ENCODE measurements at regions not wholly inside any gene's neighbourhood (a gene's known extent, or its start where the extent isn't known, plus 50 kb on each side); places are given as distances from the start of the nearest gene placed in this dataset.

DNA sequence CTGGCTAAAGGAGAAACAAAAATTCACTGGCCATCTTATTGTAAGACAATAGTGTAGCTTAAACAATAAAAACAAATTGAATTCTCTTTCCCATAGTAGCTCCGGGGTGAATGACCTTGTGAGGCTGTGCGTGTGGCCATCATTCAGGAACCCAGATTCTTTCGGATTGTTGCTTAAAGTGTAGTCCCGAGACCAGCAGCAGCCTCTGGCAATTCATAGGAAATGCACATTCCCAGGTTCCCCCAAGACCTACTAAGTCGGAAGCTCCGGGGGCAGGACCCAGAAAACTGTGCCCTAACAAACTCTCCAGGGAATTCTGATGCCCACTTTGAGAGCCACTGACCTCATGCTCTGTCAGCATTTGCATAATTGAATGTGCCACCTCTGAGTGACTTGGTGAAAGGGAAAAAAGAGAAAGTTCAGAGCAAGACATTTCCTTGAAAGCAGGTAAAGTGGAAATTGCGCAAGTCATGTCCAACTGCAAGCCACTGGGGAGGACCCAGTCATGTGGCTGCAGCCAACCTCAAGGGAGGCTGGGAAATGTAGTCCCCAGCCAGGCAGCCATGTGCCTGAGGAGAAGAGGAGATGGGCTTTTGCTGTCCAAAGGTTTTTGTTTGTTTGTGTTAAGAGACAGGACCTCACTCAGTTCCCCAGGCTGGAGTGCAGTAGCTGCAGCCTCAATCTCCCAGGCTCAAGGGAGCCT is 50.7 kb upstream of the PNMA8B start:
- DNase-seq (ENCODE audit: low read depth) = peak; percentile 67
- TF ChIP-seq, protein P1, sequence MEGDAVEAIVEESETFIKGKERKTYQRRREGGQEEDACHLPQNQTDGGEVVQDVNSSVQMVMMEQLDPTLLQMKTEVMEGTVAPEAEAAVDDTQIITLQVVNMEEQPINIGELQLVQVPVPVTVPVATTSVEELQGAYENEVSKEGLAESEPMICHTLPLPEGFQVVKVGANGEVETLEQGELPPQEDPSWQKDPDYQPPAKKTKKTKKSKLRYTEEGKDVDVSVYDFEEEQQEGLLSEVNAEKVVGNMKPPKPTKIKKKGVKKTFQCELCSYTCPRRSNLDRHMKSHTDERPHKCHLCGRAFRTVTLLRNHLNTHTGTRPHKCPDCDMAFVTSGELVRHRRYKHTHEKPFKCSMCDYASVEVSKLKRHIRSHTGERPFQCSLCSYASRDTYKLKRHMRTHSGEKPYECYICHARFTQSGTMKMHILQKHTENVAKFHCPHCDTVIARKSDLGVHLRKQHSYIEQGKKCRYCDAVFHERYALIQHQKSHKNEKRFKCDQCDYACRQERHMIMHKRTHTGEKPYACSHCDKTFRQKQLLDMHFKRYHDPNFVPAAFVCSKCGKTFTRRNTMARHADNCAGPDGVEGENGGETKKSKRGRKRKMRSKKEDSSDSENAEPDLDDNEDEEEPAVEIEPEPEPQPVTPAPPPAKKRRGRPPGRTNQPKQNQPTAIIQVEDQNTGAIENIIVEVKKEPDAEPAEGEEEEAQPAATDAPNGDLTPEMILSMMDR (IDR thresholded peaks at IDR 0.05; ENCODE audit: low read depth, low read length) = no peak
- TF ChIP-seq, protein P2, sequence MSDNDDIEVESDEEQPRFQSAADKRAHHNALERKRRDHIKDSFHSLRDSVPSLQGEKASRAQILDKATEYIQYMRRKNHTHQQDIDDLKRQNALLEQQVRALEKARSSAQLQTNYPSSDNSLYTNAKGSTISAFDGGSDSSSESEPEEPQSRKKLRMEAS (IDR thresholded peaks at IDR 0.05; ENCODE audit: low read depth, low read length) = peak; percentile 91
- peak; percentile 90 for TF ChIP-seq MYC (IDR thresholded peaks at IDR 0.05; ENCODE audit: low read depth, low read length)
- H3K4me3 ChIP-seq (ENCODE audit: low read depth, low read length) = no peak overlapping the region

DNA sequence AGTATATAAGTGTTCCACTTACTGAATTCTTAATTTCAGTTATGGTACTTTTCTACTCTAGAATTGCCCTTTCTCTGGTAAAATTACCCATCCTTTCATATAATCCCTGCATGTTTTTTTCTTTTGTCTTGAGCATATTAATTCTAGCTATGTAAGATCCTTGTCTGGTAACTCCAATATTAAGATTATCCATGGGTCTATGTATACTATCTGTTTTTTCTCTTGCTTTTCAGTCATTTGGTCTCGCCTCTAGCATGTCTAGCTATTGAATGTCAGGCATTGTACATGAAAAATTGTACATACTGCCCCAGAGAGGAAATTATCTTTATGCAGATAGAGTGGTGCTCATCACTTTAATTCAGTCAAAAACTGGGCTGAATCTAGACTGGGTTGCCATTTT is 50.4 kb upstream of the CALM3 start:
- TF ChIP-seq, protein P2 (IDR thresholded peaks at IDR 0.05; ENCODE audit: low read depth, low read length) = no peak
- TF ChIP-seq POLR2A (IDR thresholded peaks at IDR 0.05; ENCODE audit: extremely low read depth, insufficient read length) (no peak), MYC (IDR thresholded peaks at IDR 0.05; ENCODE audit: low read depth, low read length) (no peak)
- TF ChIP-seq, protein P1 (IDR thresholded peaks at IDR 0.05; ENCODE audit: low read depth, low read length) = no peak
- H3K4me3 ChIP-seq (ENCODE audit: low read depth, low read length) = no peak overlapping the region

DNA sequence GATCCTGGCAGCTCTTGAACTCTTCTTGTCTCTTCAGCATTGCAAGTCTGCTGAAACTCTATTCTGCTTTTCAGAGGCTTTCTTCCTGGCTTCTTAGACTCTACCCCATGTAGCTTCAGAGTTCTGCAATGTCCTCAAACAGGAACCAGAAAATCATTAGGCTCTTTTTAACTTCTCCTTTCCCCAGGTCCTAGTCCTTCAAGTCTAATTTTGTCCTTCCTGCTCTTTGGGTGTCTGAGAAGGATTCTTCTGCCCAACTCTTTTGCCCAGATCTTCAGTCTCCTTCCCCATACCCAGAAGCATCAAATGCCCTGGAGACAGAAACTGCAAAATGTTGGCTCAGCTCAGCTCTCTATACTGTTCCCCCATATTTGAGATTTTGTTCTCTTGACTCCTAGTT is 50.0 kb upstream of the CALM3 start:
- DNase-seq (ENCODE audit: low read depth) = peak; percentile 66
- TF ChIP-seq, protein P1 (IDR thresholded peaks at IDR 0.05; ENCODE audit: low read depth, low read length) = no peak
- TF ChIP-seq POLR2A (IDR thresholded peaks at IDR 0.05; ENCODE audit: extremely low read depth, insufficient read length) = no peak
- TF ChIP-seq, protein P2 (IDR thresholded peaks at IDR 0.05; ENCODE audit: low read depth, low read length) = no peak
- no peak for TF ChIP-seq MYC (IDR thresholded peaks at IDR 0.05; ENCODE audit: low read depth, low read length)
- H3K4me3 ChIP-seq (ENCODE audit: low read depth, low read length) = no peak overlapping the region

More for the DNA sequence above, 50.4 kb upstream of the CALM3 start:
- no peak for DNase-seq (ENCODE audit: low read depth)

Data from NB4 (cell line).